ENCODE measurements at regions not wholly inside any gene's neighbourhood (a gene's known extent, or its start where the extent isn't known, plus 50 kb on each side); places are given as distances from the start of the nearest gene placed in this dataset.
"Not testable (repeated sequence)": the region's sequence is repeated elsewhere in the genome, so short reads cannot be mapped to it uniquely, and the experiment has no call there.

DNA sequence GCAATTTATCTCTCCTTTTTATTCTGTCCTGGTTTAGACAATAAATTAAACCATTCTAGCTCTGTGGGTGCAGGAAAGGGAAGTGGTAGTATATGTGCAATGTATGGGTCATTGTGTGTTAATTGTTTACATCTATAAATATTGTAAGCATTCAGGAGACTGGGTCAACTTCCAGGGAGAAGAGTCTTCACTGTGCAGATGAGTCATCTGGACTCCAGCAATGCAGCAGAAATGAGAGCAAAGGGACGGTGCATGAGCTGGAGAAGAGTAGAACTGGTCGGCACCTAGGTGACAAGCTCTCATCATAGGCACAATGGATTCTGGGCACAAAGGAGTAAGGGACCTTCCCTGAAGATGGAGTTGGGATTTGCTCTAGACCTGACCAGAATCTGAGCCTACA is 211.1 kb upstream of the DAAM1 start:
- H3K36me3 ChIP-seq (ENCODE audit: control insufficient read depth, insufficient read depth, low read length): no peaks in the 10 kb centered on the region
- H3K27ac ChIP-seq (ENCODE audit: low read length): no peak overlapping the region
- H3K4me1 ChIP-seq (ENCODE audit: control insufficient read depth, insufficient read depth, low read length): no peaks in the 10 kb centered on the region
- H3K4me3 ChIP-seq (ENCODE audit: low read length): no peak overlapping the region
- H3K27me3 ChIP-seq (ENCODE audit: control insufficient read depth, insufficient read depth, low read length): no peaks in the 10 kb centered on the region
- H3K9me3 ChIP-seq (replicated peaks; ENCODE audit: control insufficient read depth, low read depth, low read length): no peaks in the 10 kb centered on the region
- 83% methylated on average over 2 of the region's 2 CpGs for WGBS (ENCODE audit: insufficient coverage)
- no peak for DNase-seq

DNA sequence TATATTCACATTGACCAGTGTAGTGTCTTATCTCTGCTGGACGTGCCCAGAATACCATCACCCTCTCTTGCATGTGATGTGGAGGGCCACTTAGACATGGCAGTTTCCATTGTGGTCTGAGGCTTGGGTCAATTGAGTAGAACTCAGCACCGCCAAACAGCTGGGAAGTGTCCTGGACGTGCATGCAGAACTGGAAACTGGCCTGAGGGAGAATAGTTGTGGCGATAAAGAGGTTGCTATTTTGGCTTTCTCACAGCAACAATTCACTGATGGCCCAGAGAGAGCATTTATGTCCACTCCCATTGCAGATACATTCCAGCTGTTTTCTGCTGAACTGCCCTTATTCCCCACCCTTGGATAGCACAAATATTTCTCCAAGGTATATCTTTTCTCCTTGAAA is 210.1 kb upstream of the DAAM1 start:
- Histone ChIP-seq H3K9me3 (replicated peaks; ENCODE audit: control insufficient read depth, low read depth, low read length) (no peaks in the 10 kb centered on the region), H3K4me3 (ENCODE audit: low read length) (no peak overlapping the region), H3K4me1 (ENCODE audit: control insufficient read depth, insufficient read depth, low read length) (no peaks in the 10 kb centered on the region), H3K36me3 (ENCODE audit: control insufficient read depth, insufficient read depth, low read length) (no peaks in the 10 kb centered on the region), H3K27ac (ENCODE audit: low read length) (no peak overlapping the region), H3K27me3 (ENCODE audit: control insufficient read depth, insufficient read depth, low read length) (no peaks in the 10 kb centered on the region)
- no CpG with 5 or more reads among the region's 4 CpGs for WGBS (ENCODE audit: insufficient coverage)
- peak; percentile 64 for DNase-seq

- Histone ChIP-seq H3K4me3 (ENCODE audit: low read length) (no peak overlapping the region), H3K27me3 (ENCODE audit: control insufficient read depth, insufficient read depth, low read length) (no peaks in the 10 kb centered on the region), H3K27ac (ENCODE audit: low read length) (no peak overlapping the region), H3K9me3 (replicated peaks; ENCODE audit: control insufficient read depth, low read depth, low read length) (no peaks in the 10 kb centered on the region), H3K36me3 (ENCODE audit: control insufficient read depth, insufficient read depth, low read length) (no peaks in the 10 kb centered on the region), H3K4me1 (ENCODE audit: control insufficient read depth, insufficient read depth, low read length) (no peaks in the 10 kb centered on the region)
- no peak for DNase-seq
- WGBS (ENCODE audit: insufficient coverage): 71% methylated on average over 3 of the region's 6 CpGs
Observed at GRCh38 chr14:58979325-58979724, 209.1 kb upstream of the DAAM1 start.

DNA sequence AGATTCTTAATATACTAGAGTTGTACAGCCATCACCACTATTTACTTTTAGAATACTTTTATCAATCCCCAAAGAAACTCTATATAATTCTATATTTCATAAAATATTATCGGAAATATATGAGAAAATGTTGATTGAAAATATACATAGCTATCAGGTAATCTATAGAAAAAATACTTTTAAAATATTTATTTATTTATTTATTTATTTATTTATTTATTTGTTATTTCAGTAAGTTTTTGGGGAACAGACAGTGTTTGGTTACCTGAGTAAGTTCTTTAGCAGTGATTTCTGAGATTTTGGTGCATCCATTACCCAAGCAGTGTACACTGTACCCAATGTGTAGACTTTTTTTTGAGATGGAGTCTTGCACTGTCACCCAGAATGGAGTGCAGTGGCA is 206.6 kb upstream of the DAAM1 start:
- H3K9me3 ChIP-seq (replicated peaks; ENCODE audit: control insufficient read depth, low read depth, low read length): no peaks in the 10 kb centered on the region
- no CpG with 5 or more reads among the region's 1 CpG for WGBS (ENCODE audit: insufficient coverage)
- H3K36me3 ChIP-seq (ENCODE audit: control insufficient read depth, insufficient read depth, low read length): no peaks in the 10 kb centered on the region
- no peaks in the 10 kb centered on the region for H3K27me3 ChIP-seq (ENCODE audit: control insufficient read depth, insufficient read depth, low read length)
- no peaks in the 10 kb centered on the region for H3K4me1 ChIP-seq (ENCODE audit: control insufficient read depth, insufficient read depth, low read length)
- DNase-seq: no peak
- H3K4me3 ChIP-seq (ENCODE audit: low read length): no peak overlapping the region
- no peak overlapping the region for H3K27ac ChIP-seq (ENCODE audit: low read length)

DNA sequence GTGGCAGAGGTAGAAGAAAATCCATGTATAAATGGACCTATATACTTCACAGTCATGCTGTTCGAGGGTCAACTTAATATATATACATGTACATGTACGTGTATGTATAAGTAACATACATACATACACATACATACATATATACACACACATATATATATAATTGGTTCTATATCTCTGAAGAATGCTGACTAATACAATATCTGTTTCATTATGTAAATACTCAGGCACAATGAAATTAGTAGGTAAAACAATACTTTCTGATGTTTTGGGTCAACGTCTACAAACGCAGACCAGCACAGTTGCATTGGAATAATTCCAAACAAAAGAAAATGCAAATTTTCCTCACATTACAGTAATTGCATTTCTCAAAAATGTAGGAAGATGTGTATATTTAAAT is 202.7 kb upstream of the DAAM1 start:
- no peaks in the 10 kb centered on the region for H3K9me3 ChIP-seq (replicated peaks; ENCODE audit: control insufficient read depth, low read depth, low read length)
- no CpG with 5 or more reads among the region's 4 CpGs for WGBS (ENCODE audit: insufficient coverage)
- no peaks in the 10 kb centered on the region for H3K4me1 ChIP-seq (ENCODE audit: control insufficient read depth, insufficient read depth, low read length)
- no peak for DNase-seq
- no peak overlapping the region for H3K27ac ChIP-seq (ENCODE audit: low read length)
- H3K27me3 ChIP-seq (ENCODE audit: control insufficient read depth, insufficient read depth, low read length): no peaks in the 10 kb centered on the region
- H3K36me3 ChIP-seq (ENCODE audit: control insufficient read depth, insufficient read depth, low read length): no peaks in the 10 kb centered on the region
- H3K4me3 ChIP-seq (ENCODE audit: low read length): no peak overlapping the region

GRCh38 chr14:58987591-58987990 is 200.9 kb upstream of the DAAM1 start:
- Histone ChIP-seq H3K36me3 (ENCODE audit: control insufficient read depth, insufficient read depth, low read length) (no peaks in the 10 kb centered on the region), H3K4me1 (ENCODE audit: control insufficient read depth, insufficient read depth, low read length) (no peaks in the 10 kb centered on the region), H3K9me3 (replicated peaks; ENCODE audit: control insufficient read depth, low read depth, low read length) (no peaks in the 10 kb centered on the region), H3K4me3 (ENCODE audit: low read length) (no peak overlapping the region), H3K27ac (ENCODE audit: low read length) (no peak overlapping the region), H3K27me3 (ENCODE audit: control insufficient read depth, insufficient read depth, low read length) (no peaks in the 10 kb centered on the region)
- DNase-seq: no peak
- WGBS (ENCODE audit: insufficient coverage): 100% methylated on average over 1 of the region's 3 CpGs

DNA sequence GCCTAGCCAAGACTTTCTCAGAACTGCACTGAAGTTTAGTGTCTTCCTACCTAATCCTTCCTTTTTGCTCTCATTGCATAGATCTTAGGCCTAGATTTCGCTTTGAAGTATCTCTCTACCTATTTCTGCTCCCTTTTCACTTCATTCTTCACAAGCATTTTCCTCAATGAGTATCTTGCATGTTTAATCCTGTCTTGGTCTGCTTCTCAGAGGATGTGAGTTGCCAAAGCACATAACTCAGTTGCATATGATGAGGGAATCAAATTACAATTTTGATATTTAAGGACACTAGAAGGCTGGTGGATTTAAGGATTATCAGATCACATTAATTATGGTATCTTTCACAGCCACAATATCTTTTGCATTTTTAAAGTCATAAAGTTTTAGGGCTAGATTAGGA is 195.5 kb upstream of the DAAM1 start:
- no peaks in the 10 kb centered on the region for H3K4me1 ChIP-seq (ENCODE audit: control insufficient read depth, insufficient read depth, low read length)
- no peaks in the 10 kb centered on the region for H3K36me3 ChIP-seq (ENCODE audit: control insufficient read depth, insufficient read depth, low read length)
- DNase-seq: no peak
- no peak overlapping the region for H3K27ac ChIP-seq (ENCODE audit: low read length)
- no peak overlapping the region for H3K4me3 ChIP-seq (ENCODE audit: low read length)
- no peaks in the 10 kb centered on the region for H3K27me3 ChIP-seq (ENCODE audit: control insufficient read depth, insufficient read depth, low read length)
- no CpG with 5 or more reads among the region's 1 CpG for WGBS (ENCODE audit: insufficient coverage)
- H3K9me3 ChIP-seq (replicated peaks; ENCODE audit: control insufficient read depth, low read depth, low read length): no peaks in the 10 kb centered on the region

DNA sequence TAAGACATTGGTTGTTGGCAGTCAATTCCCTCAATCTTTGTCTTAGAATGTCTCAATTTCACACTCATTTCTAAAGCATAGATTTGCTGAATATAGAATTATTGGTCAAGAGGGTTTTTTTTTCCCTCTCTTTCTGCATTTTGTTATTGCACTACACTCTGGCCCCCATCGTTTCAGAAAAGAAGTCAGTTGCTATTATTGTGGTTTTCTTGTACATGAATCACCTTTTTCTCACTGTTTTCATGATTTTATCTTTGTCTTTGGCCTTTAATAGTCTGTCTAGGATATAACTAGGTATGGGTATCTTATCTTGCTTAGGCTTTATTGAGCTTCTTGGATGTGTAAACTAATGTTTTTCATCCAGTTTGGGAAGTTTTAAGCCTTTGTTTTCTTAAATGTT is 194.3 kb upstream of the DAAM1 start:
- no peaks in the 10 kb centered on the region for H3K27me3 ChIP-seq (ENCODE audit: control insufficient read depth, insufficient read depth, low read length)
- WGBS (ENCODE audit: insufficient coverage): no CpG with 5 or more reads among the region's 1 CpG
- H3K4me1 ChIP-seq (ENCODE audit: control insufficient read depth, insufficient read depth, low read length): no peaks in the 10 kb centered on the region
- no peak overlapping the region for H3K27ac ChIP-seq (ENCODE audit: low read length)
- H3K4me3 ChIP-seq (ENCODE audit: low read length): no peak overlapping the region
- no peaks in the 10 kb centered on the region for H3K36me3 ChIP-seq (ENCODE audit: control insufficient read depth, insufficient read depth, low read length)
- H3K9me3 ChIP-seq (replicated peaks; ENCODE audit: control insufficient read depth, low read depth, low read length): no peaks in the 10 kb centered on the region
- DNase-seq: no peak

DNA sequence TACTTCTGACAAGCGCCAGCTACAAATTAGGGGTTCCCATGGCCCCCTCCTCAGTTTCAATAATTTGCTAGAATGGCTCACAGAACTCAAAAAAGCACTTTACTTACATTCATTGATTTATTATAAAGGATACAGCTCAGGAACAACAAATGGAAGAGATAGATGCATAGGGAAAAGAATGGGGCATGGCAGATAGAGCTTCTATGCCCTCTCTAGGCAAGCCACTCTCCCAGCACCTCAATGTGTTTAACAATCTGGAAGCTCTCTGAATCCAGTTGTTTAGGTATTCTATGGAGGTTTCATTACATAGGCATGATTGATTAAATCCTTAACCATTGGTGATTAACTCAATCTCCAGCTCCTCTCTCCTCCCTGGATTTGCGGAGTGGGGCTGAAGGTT is 184.5 kb upstream of the DAAM1 start:
- no peaks in the 10 kb centered on the region for H3K36me3 ChIP-seq (ENCODE audit: control insufficient read depth, insufficient read depth, low read length)
- H3K4me1 ChIP-seq (ENCODE audit: control insufficient read depth, insufficient read depth, low read length): no peaks in the 10 kb centered on the region
- no peaks in the 10 kb centered on the region for H3K9me3 ChIP-seq (replicated peaks; ENCODE audit: control insufficient read depth, low read depth, low read length)
- no peak overlapping the region for H3K4me3 ChIP-seq (ENCODE audit: low read length)
- DNase-seq: peak; percentile 18
- no CpG with 5 or more reads among the region's 2 CpGs for WGBS (ENCODE audit: insufficient coverage)
- no peak overlapping the region for H3K27ac ChIP-seq (ENCODE audit: low read length)
- H3K27me3 ChIP-seq (ENCODE audit: control insufficient read depth, insufficient read depth, low read length): no peaks in the 10 kb centered on the region

DNA sequence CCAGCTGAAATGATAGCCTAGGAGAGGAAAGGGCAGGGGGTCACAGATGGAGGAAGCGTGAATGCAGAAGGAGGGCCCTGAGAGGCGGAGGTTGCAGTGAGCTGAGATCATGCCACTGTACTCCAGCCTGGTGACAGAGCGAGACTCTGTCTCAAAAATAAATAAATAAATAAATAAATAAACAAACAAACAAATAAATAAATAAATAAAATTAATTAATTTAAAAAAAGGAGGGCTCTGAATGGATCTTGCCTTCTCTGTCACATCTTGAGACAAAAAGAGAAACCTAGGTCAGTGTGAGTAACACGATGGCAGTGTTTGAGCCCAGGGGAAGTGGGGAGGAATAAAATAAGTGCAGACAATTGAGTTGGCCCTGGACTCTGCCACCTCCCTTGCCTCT is 182.3 kb upstream of the DAAM1 start:
- not testable (repeated sequence) for H3K36me3 ChIP-seq (ENCODE audit: control insufficient read depth, insufficient read depth, low read length); H3K27me3 ChIP-seq (ENCODE audit: control insufficient read depth, insufficient read depth, low read length); DNase-seq; H3K9me3 ChIP-seq (replicated peaks; ENCODE audit: control insufficient read depth, low read depth, low read length); H3K4me1 ChIP-seq (ENCODE audit: control insufficient read depth, insufficient read depth, low read length); H3K27ac ChIP-seq (ENCODE audit: low read length); H3K4me3 ChIP-seq (ENCODE audit: low read length)
- WGBS (ENCODE audit: insufficient coverage): 80% methylated on average over 1 of the region's 4 CpGs

DNA sequence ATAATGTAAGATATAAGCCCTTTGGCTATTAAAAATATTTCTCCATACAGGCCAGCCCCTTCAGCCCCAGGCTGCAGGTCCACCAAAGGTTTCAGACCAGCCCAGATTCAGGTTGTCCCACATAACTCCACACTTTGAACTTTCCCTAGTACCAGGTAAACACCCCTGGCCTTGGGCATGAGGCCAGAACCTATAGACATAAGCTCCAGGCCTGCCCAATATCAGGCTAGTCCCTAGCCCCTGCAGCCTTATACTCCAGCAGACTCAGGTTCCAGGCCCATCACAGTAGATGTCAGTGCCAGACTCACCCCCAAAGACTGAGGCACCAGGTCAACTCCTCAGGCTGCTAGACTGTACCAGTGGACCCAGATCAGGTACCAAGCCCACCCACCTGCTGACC is 178.5 kb upstream of the DAAM1 start:
- H3K27me3 ChIP-seq (ENCODE audit: control insufficient read depth, insufficient read depth, low read length): no peaks in the 10 kb centered on the region
- peaks cover 9% of the 10 kb centered on the region for H3K9me3 ChIP-seq (replicated peaks; ENCODE audit: control insufficient read depth, low read depth, low read length)
- H3K4me3 ChIP-seq (ENCODE audit: low read length): no peak overlapping the region
- no peaks in the 10 kb centered on the region for H3K36me3 ChIP-seq (ENCODE audit: control insufficient read depth, insufficient read depth, low read length)
- H3K4me1 ChIP-seq (ENCODE audit: control insufficient read depth, insufficient read depth, low read length): peaks cover 2% of the 10 kb centered on the region
- DNase-seq: no peak
- no peak overlapping the region for H3K27ac ChIP-seq (ENCODE audit: low read length)

All from muscle of leg (tissue), 3 donors.